GM10266 (cell line): ENCODE measurements at regions not wholly inside any gene's neighbourhood (a gene's known extent, or its start where the extent isn't known, plus 50 kb on each side); places are given as distances from the start of the nearest gene placed in this dataset.

Experiments
- DNase-seq: peaks from one replicate; pipeline ENCODE4 v3.0.0; 2012; ENCODE audit errors: extremely low spot score
- TF ChIP-seq, protein P1 (sequence below): IDR thresholded peaks from 2 replicates; pipeline ENCODE4 v1.5.1; 2012; ENCODE audit warnings: mild to moderate bottlenecking, low read depth; ENCODE audit not compliant: control insufficient read depth, insufficient read depth; ENCODE audit errors: missing control alignments

DNA sequence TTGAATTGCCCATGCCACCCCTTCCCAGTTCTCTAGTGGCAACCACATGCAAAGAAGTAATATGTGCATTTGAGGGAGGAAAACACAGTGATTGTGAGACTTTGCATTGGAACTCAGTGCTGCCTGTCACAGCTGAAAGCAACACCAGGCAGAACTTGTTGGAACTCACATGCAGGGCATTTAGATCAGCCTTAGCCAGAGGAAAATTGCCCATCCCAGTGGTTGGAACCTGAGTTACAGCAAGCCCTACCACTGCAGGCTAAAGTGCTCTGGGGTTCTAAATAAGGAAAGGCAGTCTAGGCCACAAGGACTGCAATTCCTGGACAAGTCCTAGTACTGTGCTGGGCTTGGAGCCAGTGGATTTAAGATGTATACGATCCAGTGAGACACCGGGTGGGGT lies 245.3 kb upstream of the UFL1 start:
- DNase-seq: no peak
- TF ChIP-seq, protein P1, sequence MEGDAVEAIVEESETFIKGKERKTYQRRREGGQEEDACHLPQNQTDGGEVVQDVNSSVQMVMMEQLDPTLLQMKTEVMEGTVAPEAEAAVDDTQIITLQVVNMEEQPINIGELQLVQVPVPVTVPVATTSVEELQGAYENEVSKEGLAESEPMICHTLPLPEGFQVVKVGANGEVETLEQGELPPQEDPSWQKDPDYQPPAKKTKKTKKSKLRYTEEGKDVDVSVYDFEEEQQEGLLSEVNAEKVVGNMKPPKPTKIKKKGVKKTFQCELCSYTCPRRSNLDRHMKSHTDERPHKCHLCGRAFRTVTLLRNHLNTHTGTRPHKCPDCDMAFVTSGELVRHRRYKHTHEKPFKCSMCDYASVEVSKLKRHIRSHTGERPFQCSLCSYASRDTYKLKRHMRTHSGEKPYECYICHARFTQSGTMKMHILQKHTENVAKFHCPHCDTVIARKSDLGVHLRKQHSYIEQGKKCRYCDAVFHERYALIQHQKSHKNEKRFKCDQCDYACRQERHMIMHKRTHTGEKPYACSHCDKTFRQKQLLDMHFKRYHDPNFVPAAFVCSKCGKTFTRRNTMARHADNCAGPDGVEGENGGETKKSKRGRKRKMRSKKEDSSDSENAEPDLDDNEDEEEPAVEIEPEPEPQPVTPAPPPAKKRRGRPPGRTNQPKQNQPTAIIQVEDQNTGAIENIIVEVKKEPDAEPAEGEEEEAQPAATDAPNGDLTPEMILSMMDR: no peak

DNA sequence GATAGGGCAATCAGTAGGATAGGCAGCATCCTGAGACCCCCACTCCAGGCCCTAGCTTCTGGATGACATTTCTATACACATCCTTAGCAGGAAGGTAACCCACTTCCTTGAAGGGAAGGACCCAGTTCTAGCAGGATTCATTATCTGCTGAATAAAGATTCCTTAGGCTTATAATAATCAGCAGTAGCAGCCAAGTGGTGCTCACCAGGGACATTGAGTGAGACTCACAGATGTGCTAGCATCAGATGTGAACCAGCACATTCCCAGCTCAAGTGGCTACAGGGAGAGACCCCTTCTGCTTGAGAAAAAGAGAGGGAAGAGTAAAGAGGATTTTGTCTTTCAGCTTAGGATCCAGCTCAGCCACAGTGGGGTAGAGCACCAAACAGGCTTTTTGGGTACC lies 244.8 kb upstream of the UFL1 start:
- TF ChIP-seq, protein P1: no peak
- no peak for DNase-seq

DNA sequence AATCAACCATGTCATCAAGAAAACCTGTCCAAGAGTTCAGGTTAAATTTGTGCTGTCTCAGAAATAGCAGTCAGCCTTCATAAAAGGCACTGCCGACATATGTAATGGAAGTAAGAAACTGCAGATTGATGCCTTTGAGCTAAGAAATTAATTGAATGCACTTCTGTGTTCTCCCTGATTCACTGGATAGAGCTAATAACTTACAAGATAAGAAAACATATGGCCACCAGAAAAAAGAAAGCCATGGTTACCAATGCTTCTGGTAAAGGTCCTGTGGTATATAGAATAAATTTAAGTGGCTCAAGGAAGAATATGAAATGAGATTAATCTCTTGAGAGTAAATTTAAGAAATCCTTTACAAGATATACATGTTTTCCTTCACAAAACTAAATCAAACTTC lies 242.5 kb upstream of the UFL1 start:
- no peak for DNase-seq
- TF ChIP-seq, protein P1: no peak

DNA sequence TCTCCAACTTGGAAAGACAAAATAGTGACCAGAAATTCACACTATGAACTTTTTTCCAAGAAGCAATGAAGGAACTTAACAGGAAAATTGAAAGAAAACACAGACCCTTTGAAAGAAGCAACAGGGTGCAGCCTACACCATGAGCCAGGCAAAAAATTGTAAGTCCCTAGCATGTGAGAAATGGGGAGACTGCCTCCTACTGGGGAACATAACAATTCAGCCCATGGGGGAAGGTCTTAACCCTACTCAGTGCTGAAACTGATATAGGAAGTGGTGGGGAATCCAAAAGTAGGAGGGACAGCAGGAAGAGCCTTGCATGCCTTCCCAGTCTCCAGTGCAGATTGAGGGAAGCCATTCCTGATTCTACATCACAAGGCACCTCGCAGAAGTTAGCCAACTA lies 235.1 kb upstream of the UFL1 start:
- TF ChIP-seq, protein P1: no peak
- no peak for DNase-seq

DNA sequence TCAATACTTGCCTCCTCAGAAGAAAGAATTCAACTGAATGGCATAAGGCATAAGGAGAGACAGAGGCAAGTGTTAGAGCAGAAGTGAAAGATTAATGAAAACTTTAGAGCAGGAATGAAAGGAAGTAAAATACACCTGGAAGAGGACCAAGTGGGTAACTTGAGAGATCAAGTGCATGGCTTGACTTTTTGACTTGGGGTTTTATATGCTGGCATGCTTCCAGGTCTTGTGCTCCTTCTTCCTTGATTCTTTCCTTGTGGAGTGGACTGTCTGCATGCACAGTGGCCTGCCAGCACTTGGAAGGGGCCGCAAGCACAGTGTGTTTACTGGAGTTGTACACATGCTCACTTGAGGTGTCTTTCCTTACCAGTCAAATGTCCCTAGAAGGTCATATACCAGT lies 222.1 kb upstream of the UFL1 start:
- no peak for DNase-seq
- TF ChIP-seq, protein P1: no peak

DNA sequence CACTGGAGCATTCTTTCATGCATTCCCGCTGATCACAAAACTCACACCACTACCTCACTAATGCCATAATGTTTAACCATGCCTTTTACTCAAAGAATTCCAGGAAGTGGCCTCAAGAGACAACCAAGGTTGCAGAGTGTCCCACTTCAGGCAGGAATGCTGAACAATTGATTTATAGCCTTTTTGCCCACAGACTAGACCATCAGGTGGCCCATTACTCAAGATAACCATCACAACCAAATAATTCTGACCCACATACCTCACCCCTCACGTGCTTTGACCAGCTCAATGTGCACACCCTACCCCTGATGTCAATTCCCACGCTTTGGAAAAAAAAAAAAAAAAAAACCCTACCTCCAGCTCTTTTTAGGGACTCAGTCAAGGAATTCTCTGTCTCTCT lies 220.6 kb upstream of the UFL1 start:
- DNase-seq: no peak
- TF ChIP-seq, protein P1: no peak

DNA sequence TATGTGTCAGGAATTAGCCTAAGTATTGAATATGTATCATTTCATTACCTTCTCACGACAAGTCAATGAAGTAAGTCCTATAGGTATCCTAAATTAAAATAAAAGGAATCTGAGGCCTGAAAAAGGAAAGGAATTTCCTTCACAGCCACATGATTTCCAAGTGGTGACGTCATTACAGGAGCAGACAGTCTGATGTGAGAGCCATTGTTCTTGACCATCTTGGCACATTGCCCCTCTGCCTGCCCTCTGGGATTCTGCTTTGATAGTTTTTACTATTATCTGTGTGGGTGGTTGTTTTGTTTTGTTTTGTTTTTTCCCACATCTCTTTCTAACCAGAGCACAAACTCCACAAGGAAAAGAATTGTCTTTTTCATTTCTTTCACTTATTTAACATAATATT lies 219.8 kb upstream of the UFL1 start:
- DNase-seq: no peak
- TF ChIP-seq, protein P1: no peak
